Loucy (cell line): ENCODE measurements at regions not wholly inside any gene's neighbourhood (a gene's known extent, or its start where the extent isn't known, plus 50 kb on each side); places are given as distances from the start of the nearest gene placed in this dataset.

ENCODE experiments used
- H2AFZ ChIP-seq: fragments of 200-600 bp; sonication (generic); 2 replicates; pipeline ENCODE4 v1.6.0; 2016; ENCODE audit warnings: antibody characterized with exemption, mild to moderate bottlenecking, low read length, moderate library complexity
- H3F3A ChIP-seq: fragments of 200-600 bp; 2 replicates; pipeline ENCODE4 v1.6.0; 2016; ENCODE audit warnings: antibody characterized with exemption, low read depth, mild to moderate bottlenecking
- H3K27me3 ChIP-seq: fragments of 200-600 bp; sonication (generic); 2 replicates; pipeline ENCODE4 v1.6.1; 2014; ENCODE audit warnings: low read length, mild to moderate bottlenecking; ENCODE audit not compliant: insufficient read depth, poor library complexity, severe bottlenecking
- H3K36me3 ChIP-seq: fragments of 200-600 bp; sonication (generic); 2 replicates; pipeline ENCODE4 v1.6.1; 2016; ENCODE audit warnings: low read length; ENCODE audit not compliant: insufficient read depth
- H3K4me1 ChIP-seq: fragments of 200-600 bp; sonication (generic); 2 replicates; pipeline ENCODE4 v1.5.1; 2014; ENCODE audit warnings: low read length, mild to moderate bottlenecking; ENCODE audit not compliant: insufficient read depth, poor library complexity, severe bottlenecking
- H3K4me2 ChIP-seq: fragments of 200-600 bp; sonication (generic); 2 replicates; pipeline ENCODE4 v1.6.0; 2014; ENCODE audit warnings: antibody characterized with exemption, low read length, low read depth, mild to moderate bottlenecking; ENCODE audit not compliant: poor library complexity, severe bottlenecking
- H3K4me3 ChIP-seq: fragments of 200-600 bp; sonication (generic); 2 replicates; pipeline ENCODE4 v1.5.1; 2014; ENCODE audit warnings: low read length, mild to moderate bottlenecking, mixed read lengths; ENCODE audit not compliant: poor library complexity, severe bottlenecking
- H3K79me2 ChIP-seq: fragments of 200-600 bp; sonication (generic); 2 replicates; pipeline ENCODE4 v1.6.1; 2014; ENCODE audit warnings: low read length; ENCODE audit not compliant: insufficient read depth
- H3K9ac ChIP-seq: fragments of 200-600 bp; sonication (generic); 2 replicates; pipeline ENCODE4 v1.6.0; 2014; ENCODE audit warnings: mild to moderate bottlenecking, low read depth, low read length, moderate library complexity; ENCODE audit not compliant: poor library complexity, severe bottlenecking
- H3K9me2 ChIP-seq: fragments of 200-600 bp; sonication (generic); replicated peaks from 2 replicates; pipeline ENCODE4 v1.6.1; 2016; ENCODE audit warnings: low read depth, low read length, mixed read lengths
- H3K9me3 ChIP-seq: fragments of 200-600 bp; sonication (generic); 2 replicates; pipeline ENCODE4 v1.6.1; 2014; ENCODE audit warnings: mild to moderate bottlenecking, antibody characterized with exemption, low read length, low read depth; ENCODE audit not compliant: insufficient read depth
- H4K20me1 ChIP-seq: fragments of 200-600 bp; sonication (generic); 2 replicates; pipeline ENCODE4 v1.6.0; 2014; ENCODE audit warnings: antibody characterized with exemption, low read length, mild to moderate bottlenecking; ENCODE audit not compliant: insufficient read depth, poor library complexity, severe bottlenecking
- CTCF ChIP-seq: fragments of 200-600 bp; sonication (generic); conservative IDR thresholded peaks from 2 replicates; pipeline ENCODE4 v1.5.1; 2014; ENCODE audit warnings: mild to moderate bottlenecking, antibody characterized with exemption, low read length
- EZH2phosphoT487 ChIP-seq: fragments of 200-600 bp; IDR thresholded peaks from 2 replicates; pipeline ENCODE4 v1.6.1; 2018; ENCODE audit warnings: antibody characterized with exemption, mild to moderate bottlenecking, moderate library complexity, borderline replicate concordance

GRCh38 chr6:91565207-91565606, 978.3 kb upstream of the MAP3K7 start:
- no peak overlapping the region for H2AFZ ChIP-seq
- no peak overlapping the region for H3K4me3 ChIP-seq
- H3K27me3 ChIP-seq = no peaks in the 10 kb centered on the region
- no peaks in the 10 kb centered on the region for H3K79me2 ChIP-seq
- H4K20me1 ChIP-seq = no peaks in the 10 kb centered on the region
- no peaks in the 10 kb centered on the region for H3K4me1 ChIP-seq
- H3K9me3 ChIP-seq = no peaks in the 10 kb centered on the region
- TF ChIP-seq EZH2phosphoT487 (no peak), CTCF (no peak)
- no peaks in the 10 kb centered on the region for H3K9me2 ChIP-seq
- H3K4me2 ChIP-seq = no peak overlapping the region
- H3F3A ChIP-seq = no peaks in the 10 kb centered on the region
- no peaks in the 10 kb centered on the region for H3K36me3 ChIP-seq
- H3K9ac ChIP-seq = no peak overlapping the region

GRCh38 chr6:91562955-91563354, 976.1 kb upstream of the MAP3K7 start:
- Histone ChIP-seq H3K4me2 (no peak overlapping the region), H3K36me3 (no peaks in the 10 kb centered on the region), H3K9me2 (no peaks in the 10 kb centered on the region), H3K4me3 (no peak overlapping the region), H3K9me3 (no peaks in the 10 kb centered on the region), H3K4me1 (no peaks in the 10 kb centered on the region), H3K27me3 (no peaks in the 10 kb centered on the region), H3F3A (no peaks in the 10 kb centered on the region), H2AFZ (no peak overlapping the region), H3K9ac (no peak overlapping the region), H3K79me2 (no peaks in the 10 kb centered on the region), H4K20me1 (no peaks in the 10 kb centered on the region)
- TF ChIP-seq EZH2phosphoT487 = no peak
- no peak for TF ChIP-seq CTCF

GRCh38 chr6:91560409-91560808, 973.5 kb upstream of the MAP3K7 start:
- Histone ChIP-seq H3K9me3 (no peaks in the 10 kb centered on the region), H3K4me1 (no peaks in the 10 kb centered on the region), H3K9me2 (no peaks in the 10 kb centered on the region), H4K20me1 (no peaks in the 10 kb centered on the region), H3F3A (no peaks in the 10 kb centered on the region), H3K79me2 (no peaks in the 10 kb centered on the region), H3K27me3 (no peaks in the 10 kb centered on the region), H3K4me2 (no peak overlapping the region), H2AFZ (no peak overlapping the region), H3K4me3 (no peak overlapping the region), H3K9ac (no peak overlapping the region), H3K36me3 (no peaks in the 10 kb centered on the region)
- TF ChIP-seq CTCF (no peak), EZH2phosphoT487 (no peak)
